ENCODE measurements at regions not wholly inside any gene's neighbourhood (a gene's known extent, or its start where the extent isn't known, plus 50 kb on each side); places are given as distances from the start of the nearest gene placed in this dataset.

- POLR2A ChIA-PET: no interaction called here
- in situ Hi-C loops (cut with MboI): loop anchor here (25.0 kb wide), 1 partner anchor 1336 kb away; no protein-coding TSS in a partner anchor
Measured at GRCh38 chr4:129350834-129351721, 255.1 kb downstream of the C4orf33 start.

More at GRCh38 chr4:129350834-129351721, 255.1 kb downstream of the C4orf33 start:
- Histone ChIP-seq H3K36me3 (ENCODE audit: control insufficient read depth, insufficient read depth, low read length) (no peaks in the 10 kb centered on the region), H3K9ac (ENCODE audit: insufficient read depth in 1 of 2, low read depth in 2 of 2, low read length in 2 of 2) (no peak overlapping the region), H3K9me3 (replicated peaks; ENCODE audit: control insufficient read depth, insufficient read depth, low read depth, low read length) (no peaks in the 10 kb centered on the region), H4K20me1 (replicated peaks; ENCODE audit: control insufficient read depth, insufficient read depth, low read length) (no peaks in the 10 kb centered on the region), H2AFZ (ENCODE audit: low read depth, low read length) (no peak overlapping the region), H3K4me3 (no peak overlapping the region), H3K9me1 (ENCODE audit: control insufficient read depth, insufficient read depth, low read length) (no peaks in the 10 kb centered on the region), H3K4me1 (replicated peaks in 1 of 2; ENCODE audit: control insufficient read depth in 2 of 2, insufficient read depth in 2 of 2, low read length in 2 of 2) (no peaks in the 10 kb centered on the region), H3K79me2 (ENCODE audit: control insufficient read depth, insufficient read depth, low read length) (no peaks in the 10 kb centered on the region), H3K27ac (ENCODE audit: extremely low read depth, low read depth, low read length) (no peak overlapping the region), H3K4me2 (ENCODE audit: insufficient read depth, low read length) (no peak overlapping the region), H3K27me3 (ENCODE audit: control insufficient read depth in 2 of 2, insufficient read depth in 2 of 2, low read length in 2 of 2) (no peaks in the 10 kb centered on the region)
- no peak for TF ChIP-seq SRSF3 (IDR thresholded peaks at IDR 0.05; ENCODE audit: insufficient read depth, low read length)
- no peak for TF ChIP-seq ZZZ3 (IDR thresholded peaks at IDR 0.05)
- no peak for TF ChIP-seq KLF6 (CRISPR knock-in tag; IDR thresholded peaks at IDR 0.05; ENCODE audit: borderline replicate concordance)
- no peak for TF ChIP-seq ZNF764 (CRISPR knock-in tag; IDR thresholded peaks at IDR 0.05; ENCODE audit: low read depth)
- TF ChIP-seq TAL1 (IDR thresholded peaks at IDR 0.05): 0 out of 2 replicates have a peak, but pooled peaks have one; percentile 10
- TF ChIP-seq HES1 (IDR thresholded peaks at IDR 0.05; ENCODE audit: low read depth): no peak
- TF ChIP-seq TEAD2 (tag; IDR thresholded peaks at IDR 0.05): no peak
- no peak for TF ChIP-seq NFIC (IDR thresholded peaks at IDR 0.05)
- TF ChIP-seq SPI1 (IDR thresholded peaks at IDR 0.05; ENCODE audit: borderline replicate concordance, low read depth, low read length): no peak
- DNase-seq (ENCODE audit: extremely low read depth in 1 of 4, low spot score in 3 of 4) (no peak), ATAC-seq (no peak), FAIRE-seq (no peak)
- CTCF ChIA-PET (ENCODE audit: low intra/inter-chr PET ratio): no interaction called here
- WGBS (ENCODE audit: insufficient coverage, low coverage, missing lambda C conversion rate): 0% methylated on average over 8 of the region's 8 CpGs
- no TSS peak for BruUV-seq (replicated peaks)
- intact Hi-C loops (cut with micrococcal nuclease): no loop called here
